ENCODE measurements at regions not wholly inside any gene's neighbourhood (a gene's known extent, or its start where the extent isn't known, plus 50 kb on each side); places are given as distances from the start of the nearest gene placed in this dataset.

DNA sequence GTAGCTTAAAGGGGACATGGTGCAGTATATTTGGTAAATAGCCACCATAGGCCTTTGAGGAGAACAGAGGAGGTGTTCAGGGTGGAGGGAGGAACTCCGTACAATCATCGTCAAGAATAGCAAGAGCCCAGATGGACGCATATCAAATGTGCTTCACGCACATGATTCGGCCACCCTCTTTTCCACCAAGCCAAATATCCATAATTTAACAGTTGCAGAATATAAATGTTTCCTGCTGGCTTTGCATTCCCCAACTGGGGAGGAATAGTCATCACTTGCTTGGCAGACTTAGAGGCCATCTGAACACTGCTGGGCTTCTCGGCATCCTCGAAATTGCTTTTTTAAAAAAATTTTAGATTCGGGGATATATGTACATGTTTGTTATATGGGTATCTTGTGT is 111.9 kb upstream of the ERCC4 start:
- no peak for TF ChIP-seq CTCF (IDR thresholded peaks at IDR 0.05; ENCODE audit: extremely low read depth, insufficient read depth, missing control alignments)
- DNase-seq (ENCODE audit: low spot score) = no peak
- in situ Hi-C loops (cut with MboI; ENCODE audit: low pct_unique_long_range_greater_than_20kb, low sequenced_read_pairs, unreplicated experiment) = no loop called here

- in situ Hi-C loops (cut with MboI; ENCODE audit: low pct_unique_long_range_greater_than_20kb, low sequenced_read_pairs, unreplicated experiment) = no loop called here
- no peak for DNase-seq (ENCODE audit: low spot score)
- no peak for TF ChIP-seq CTCF (IDR thresholded peaks at IDR 0.05; ENCODE audit: extremely low read depth, insufficient read depth, missing control alignments)
These were observed 110.2 kb upstream of the ERCC4 start for GRCh38 chr16:13809765-13810164.

- no peak for TF ChIP-seq CTCF (IDR thresholded peaks at IDR 0.05; ENCODE audit: extremely low read depth, insufficient read depth, missing control alignments)
- in situ Hi-C loops (cut with MboI; ENCODE audit: low pct_unique_long_range_greater_than_20kb, low sequenced_read_pairs, unreplicated experiment) = no loop called here
- DNase-seq (ENCODE audit: low spot score) = no peak
These were observed 108.1 kb upstream of the ERCC4 start for GRCh38 chr16:13811834-13812233.

GRCh38 chr16:13816701-13817100 is 103.3 kb upstream of the ERCC4 start:
- DNase-seq (ENCODE audit: low spot score) = no peak
- in situ Hi-C loops (cut with MboI; ENCODE audit: low pct_unique_long_range_greater_than_20kb, low sequenced_read_pairs, unreplicated experiment) = no loop called here
- TF ChIP-seq CTCF (IDR thresholded peaks at IDR 0.05; ENCODE audit: extremely low read depth, insufficient read depth, missing control alignments) = no peak

DNA sequence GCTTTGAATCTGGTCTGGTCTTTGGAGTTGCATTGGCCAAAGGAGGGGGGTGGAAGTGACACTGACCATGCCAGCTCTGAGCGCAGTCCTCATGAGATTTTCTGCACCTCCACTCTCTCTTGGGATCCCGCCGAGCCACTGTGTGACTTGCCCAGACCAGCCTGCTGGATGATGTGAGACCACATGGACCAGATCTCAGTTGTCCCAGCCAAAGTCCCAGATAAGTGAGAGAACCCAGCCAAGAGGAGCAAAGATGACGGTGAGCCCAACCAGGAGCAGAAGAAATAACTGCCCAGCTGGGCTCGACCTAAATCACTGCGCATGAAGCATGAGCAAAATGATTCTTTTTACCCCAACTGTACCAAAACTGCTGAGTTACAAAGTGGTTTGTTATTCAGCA is 96.5 kb upstream of the ERCC4 start:
- no peak for TF ChIP-seq CTCF (IDR thresholded peaks at IDR 0.05; ENCODE audit: extremely low read depth, insufficient read depth, missing control alignments)
- in situ Hi-C loops (cut with MboI; ENCODE audit: low pct_unique_long_range_greater_than_20kb, low sequenced_read_pairs, unreplicated experiment) = no loop called here
- no peak for DNase-seq (ENCODE audit: low spot score)

- in situ Hi-C loops (cut with MboI; ENCODE audit: low pct_unique_long_range_greater_than_20kb, low sequenced_read_pairs, unreplicated experiment) = no loop called here
- no peak for DNase-seq (ENCODE audit: low spot score)
- TF ChIP-seq CTCF (IDR thresholded peaks at IDR 0.05; ENCODE audit: extremely low read depth, insufficient read depth, missing control alignments) = no peak
These were observed 90.2 kb upstream of the ERCC4 start for GRCh38 chr16:13829697-13830299.

GRCh38 chr16:13833515-13833914 is 86.4 kb upstream of the ERCC4 start:
- TF ChIP-seq CTCF (IDR thresholded peaks at IDR 0.05; ENCODE audit: extremely low read depth, insufficient read depth, missing control alignments) = no peak
- no peak for DNase-seq (ENCODE audit: low spot score)
- in situ Hi-C loops (cut with MboI; ENCODE audit: low pct_unique_long_range_greater_than_20kb, low sequenced_read_pairs, unreplicated experiment) = no loop called here
